ENCODE measurements at regions not wholly inside any gene's neighbourhood (a gene's known extent, or its start where the extent isn't known, plus 50 kb on each side); places are given as distances from the start of the nearest gene placed in this dataset.

GRCh38 chr7:41869997-41870396 lies 167.1 kb upstream of the INHBA start:
- H3K4me3 Mint-ChIP-seq, result no peak overlapping the region
- H3K27ac Mint-ChIP-seq, result peak overlapping the region; percentile 34
- peaks cover 23% of the 10 kb centered on the region for H3K4me1 Mint-ChIP-seq (ENCODE audit: low read depth)
- TF ChIP-seq CTCF (IDR thresholded peaks at IDR 0.05), result no peak
- peaks cover 6% of the 10 kb centered on the region for H3K9me3 Mint-ChIP-seq
- ATAC-seq (no peak), DNase-seq (no peak)
- intact Hi-C loops (cut with micrococcal nuclease), result loop anchor here (5.0 kb wide), 1 partner anchor 53 kb away; no protein-coding TSS in a partner anchor
- peaks cover 29% of the 10 kb centered on the region for H3K27me3 Mint-ChIP-seq
- peaks cover 2% of the 10 kb centered on the region for H3K36me3 Mint-ChIP-seq (ENCODE audit: low read depth)
- ChIA-PET POLR2A (interaction anchor here (1.2 kb wide), 1 partner anchor 12 kb away, joined by 4 read pairs; no protein-coding TSS in a partner anchor), CTCF (interaction anchor here (1.1 to 3.1 kb wide), 3 partner anchors 10 to 71 kb away, joined by 3 to 12 read pairs (median 9); no protein-coding TSS in a partner anchor)

GRCh38 chr7:41869596-41869995 lies 166.7 kb upstream of the INHBA start:
- Mint-ChIP-seq H3K9me3 (peaks cover 7% of the 10 kb centered on the region), H3K27me3 (peaks cover 26% of the 10 kb centered on the region)
- no peak for ATAC-seq

GRCh38 chr7:41869091-41869490 lies 166.2 kb upstream of the INHBA start:
- ChIA-PET CTCF (interaction anchor here (1.1 to 3.1 kb wide), 2 partner anchors 11 to 20 kb away, joined by 3 to 12 read pairs; no protein-coding TSS in a partner anchor), POLR2A (no interaction called here)
- no peak overlapping the region for H3K4me3 Mint-ChIP-seq
- intact Hi-C loops (cut with micrococcal nuclease), result no loop called here
- no peak for DNase-seq
- ATAC-seq, result no peak
- H3K27ac Mint-ChIP-seq, result no peak overlapping the region
- H3K36me3 Mint-ChIP-seq (ENCODE audit: low read depth), result peaks cover 2% of the 10 kb centered on the region
- no peak for TF ChIP-seq CTCF (IDR thresholded peaks at IDR 0.05)
- peaks cover 8% of the 10 kb centered on the region for H3K9me3 Mint-ChIP-seq
- peaks cover 25% of the 10 kb centered on the region for H3K27me3 Mint-ChIP-seq
- peaks cover 19% of the 10 kb centered on the region for H3K4me1 Mint-ChIP-seq (ENCODE audit: low read depth)

More at GRCh38 chr7:41869596-41869995, 166.7 kb upstream of the INHBA start:
- DNase-seq, result no peak
- Mint-ChIP-seq H3K36me3 (ENCODE audit: low read depth) (peaks cover 2% of the 10 kb centered on the region), H3K4me3 (no peak overlapping the region), H3K27ac (no peak overlapping the region), H3K4me1 (ENCODE audit: low read depth) (peaks cover 21% of the 10 kb centered on the region)
- intact Hi-C loops (cut with micrococcal nuclease), result no loop called here
- TF ChIP-seq CTCF (IDR thresholded peaks at IDR 0.05), result no peak
- ChIA-PET POLR2A (no interaction called here), CTCF (interaction anchor here (1.1 to 3.1 kb wide), 3 partner anchors 11 to 71 kb away, joined by 3 to 12 read pairs (median 9); no protein-coding TSS in a partner anchor)

GRCh38 chr7:41867639-41868280 lies 164.9 kb upstream of the INHBA start:
- ATAC-seq, result no peak
- H3K4me3 Mint-ChIP-seq, result no peak overlapping the region
- H3K36me3 Mint-ChIP-seq (ENCODE audit: low read depth), result peaks cover 2% of the 10 kb centered on the region
- H3K27me3 Mint-ChIP-seq, result peaks cover 23% of the 10 kb centered on the region
- ChIA-PET POLR2A (no interaction called here), CTCF (no interaction called here)
- no peak for DNase-seq
- TF ChIP-seq CTCF (IDR thresholded peaks at IDR 0.05), result no peak
- peaks cover 19% of the 10 kb centered on the region for H3K4me1 Mint-ChIP-seq (ENCODE audit: low read depth)
- no peak overlapping the region for H3K27ac Mint-ChIP-seq
- H3K9me3 Mint-ChIP-seq, result peaks cover 13% of the 10 kb centered on the region
- intact Hi-C loops (cut with micrococcal nuclease), result no loop called here

GRCh38 chr7:41862261-41862660 lies 159.4 kb upstream of the INHBA start:
- Mint-ChIP-seq H3K4me3 (no peak overlapping the region), H3K4me1 (ENCODE audit: low read depth) (no peaks in the 10 kb centered on the region), H3K27ac (no peak overlapping the region), H3K9me3 (peaks cover 13% of the 10 kb centered on the region), H3K36me3 (ENCODE audit: low read depth) (peaks cover 2% of the 10 kb centered on the region), H3K27me3 (peaks cover 8% of the 10 kb centered on the region)
- ATAC-seq, result no peak
- TF ChIP-seq CTCF (IDR thresholded peaks at IDR 0.05), result no peak
- intact Hi-C loops (cut with micrococcal nuclease), result no loop called here
- CTCF ChIA-PET, result no interaction called here
- POLR2A ChIA-PET, result no interaction called here
- no peak for DNase-seq

Data from activated CD8-positive, alpha-beta T cell treated with anti-CD3 and anti-CD28 coated beads for 36 hours (primary cell).